ENCODE measurements at regions not wholly inside any gene's neighbourhood (a gene's known extent, or its start where the extent isn't known, plus 50 kb on each side); places are given as distances from the start of the nearest gene placed in this dataset.

DNA sequence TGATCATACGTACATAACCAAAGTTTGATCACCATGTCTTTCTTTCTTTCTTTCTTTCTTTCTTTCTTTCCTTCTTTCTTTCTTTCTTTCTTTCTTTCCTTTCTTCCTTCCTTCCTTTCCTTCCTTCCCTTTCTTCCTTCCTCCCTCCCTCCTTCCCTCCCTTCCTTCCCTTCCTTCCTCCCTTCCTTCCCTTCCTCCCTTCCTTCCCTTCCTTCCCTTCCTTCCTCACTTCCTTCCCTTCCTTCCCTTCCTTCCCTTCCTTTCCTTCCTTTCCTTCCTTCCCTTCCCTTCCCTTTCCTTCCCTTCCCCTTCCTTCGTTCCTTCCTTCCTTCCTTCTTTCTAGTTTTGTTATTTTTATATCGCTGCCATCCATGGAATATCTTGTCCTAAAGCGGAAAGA lies 406.7 kb upstream of the DDX18 start:
- no peaks in the 10 kb centered on the region for H3K9me3 ChIP-seq

DNA sequence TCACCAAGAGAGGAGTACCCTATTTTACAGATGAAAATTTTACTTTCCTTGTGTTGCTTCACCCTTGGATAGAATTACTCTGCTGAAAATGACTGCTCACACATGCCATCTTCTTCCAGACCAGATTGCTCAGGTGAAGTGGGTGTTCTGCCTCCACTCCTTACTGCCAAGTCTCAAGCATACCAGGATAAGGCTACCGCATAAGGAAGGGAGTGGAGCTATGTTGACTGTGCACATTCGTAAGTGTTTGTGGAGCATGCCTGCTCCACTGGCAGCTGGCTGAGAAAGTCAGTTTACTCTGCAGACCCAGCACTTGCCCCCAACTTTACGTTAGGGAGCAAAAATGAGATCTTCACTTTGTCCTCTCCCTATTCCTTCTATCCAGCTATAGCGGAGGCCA lies 405.0 kb upstream of the DDX18 start:
- H3K36me3 ChIP-seq: no peaks in the 10 kb centered on the region
- DNase-seq (ENCODE audit: low spot score): no peak
- H3K4me3 ChIP-seq: no peak overlapping the region
- no peaks in the 10 kb centered on the region for H3K27me3 ChIP-seq (replicated peaks; ENCODE audit: insufficient read depth)
- intact Hi-C loops (cut with DNase I): no loop called here
- TF ChIP-seq, protein P1, sequence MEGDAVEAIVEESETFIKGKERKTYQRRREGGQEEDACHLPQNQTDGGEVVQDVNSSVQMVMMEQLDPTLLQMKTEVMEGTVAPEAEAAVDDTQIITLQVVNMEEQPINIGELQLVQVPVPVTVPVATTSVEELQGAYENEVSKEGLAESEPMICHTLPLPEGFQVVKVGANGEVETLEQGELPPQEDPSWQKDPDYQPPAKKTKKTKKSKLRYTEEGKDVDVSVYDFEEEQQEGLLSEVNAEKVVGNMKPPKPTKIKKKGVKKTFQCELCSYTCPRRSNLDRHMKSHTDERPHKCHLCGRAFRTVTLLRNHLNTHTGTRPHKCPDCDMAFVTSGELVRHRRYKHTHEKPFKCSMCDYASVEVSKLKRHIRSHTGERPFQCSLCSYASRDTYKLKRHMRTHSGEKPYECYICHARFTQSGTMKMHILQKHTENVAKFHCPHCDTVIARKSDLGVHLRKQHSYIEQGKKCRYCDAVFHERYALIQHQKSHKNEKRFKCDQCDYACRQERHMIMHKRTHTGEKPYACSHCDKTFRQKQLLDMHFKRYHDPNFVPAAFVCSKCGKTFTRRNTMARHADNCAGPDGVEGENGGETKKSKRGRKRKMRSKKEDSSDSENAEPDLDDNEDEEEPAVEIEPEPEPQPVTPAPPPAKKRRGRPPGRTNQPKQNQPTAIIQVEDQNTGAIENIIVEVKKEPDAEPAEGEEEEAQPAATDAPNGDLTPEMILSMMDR (IDR thresholded peaks at IDR 0.05): no peak
- TF ChIP-seq POLR2AphosphoS5 (IDR thresholded peaks at IDR 0.05): no peak
- TF ChIP-seq POLR2A (IDR thresholded peaks at IDR 0.05): no peak
- H3K9me3 ChIP-seq: no peaks in the 10 kb centered on the region
- no peak overlapping the region for H3K27ac ChIP-seq
- H3K4me1 ChIP-seq (replicated peaks): no peaks in the 10 kb centered on the region
- WGBS: 86% methylated on average over 4 of the region's 4 CpGs

More for the DNA sequence above, 406.7 kb upstream of the DDX18 start:
- Histone ChIP-seq H3K36me3 (no peaks in the 10 kb centered on the region), H3K27ac (no peak overlapping the region), H3K27me3 (replicated peaks; ENCODE audit: insufficient read depth) (no peaks in the 10 kb centered on the region), H3K4me3 (no peak overlapping the region), H3K4me1 (replicated peaks) (no peaks in the 10 kb centered on the region)
- DNase-seq (ENCODE audit: low spot score): no peak
- intact Hi-C loops (cut with DNase I): no loop called here
- 72% methylated on average over 4 of the region's 4 CpGs for WGBS
- TF ChIP-seq POLR2A (IDR thresholded peaks at IDR 0.05): no peak
- TF ChIP-seq POLR2AphosphoS5 (IDR thresholded peaks at IDR 0.05): no peak
- TF ChIP-seq, protein P1 (IDR thresholded peaks at IDR 0.05): no peak

DNA sequence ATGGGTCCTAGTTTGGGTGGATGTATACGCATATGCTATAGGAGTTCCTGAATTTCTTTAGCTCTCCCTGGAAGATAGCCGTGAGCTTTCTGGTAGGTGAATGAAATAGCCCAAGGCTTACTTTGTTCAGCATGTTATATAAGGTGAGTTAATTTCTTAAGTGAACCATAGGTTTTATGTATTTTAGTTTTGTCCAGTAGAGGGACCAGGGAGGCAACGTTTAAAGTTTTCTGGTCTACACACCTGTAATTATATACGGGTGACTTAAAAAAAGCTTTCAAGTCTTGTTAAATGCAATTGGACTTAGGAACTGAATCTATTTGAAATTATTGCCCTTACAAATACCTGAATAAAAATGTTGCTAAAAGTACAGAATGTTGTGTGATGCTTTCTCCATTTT lies 402.5 kb upstream of the DDX18 start:
- H3K4me1 ChIP-seq (replicated peaks): no peaks in the 10 kb centered on the region
- intact Hi-C loops (cut with DNase I): no loop called here
- TF ChIP-seq POLR2AphosphoS5 (IDR thresholded peaks at IDR 0.05) (no peak), POLR2A (IDR thresholded peaks at IDR 0.05) (no peak)
- TF ChIP-seq, protein P1 (IDR thresholded peaks at IDR 0.05): no peak
- no peak overlapping the region for H3K4me3 ChIP-seq
- H3K9me3 ChIP-seq: no peaks in the 10 kb centered on the region
- 40% methylated on average over 4 of the region's 4 CpGs for WGBS
- DNase-seq (ENCODE audit: low spot score): no peak
- H3K36me3 ChIP-seq: no peaks in the 10 kb centered on the region
- H3K27ac ChIP-seq: no peak overlapping the region
- H3K27me3 ChIP-seq (replicated peaks; ENCODE audit: insufficient read depth): no peaks in the 10 kb centered on the region

DNA sequence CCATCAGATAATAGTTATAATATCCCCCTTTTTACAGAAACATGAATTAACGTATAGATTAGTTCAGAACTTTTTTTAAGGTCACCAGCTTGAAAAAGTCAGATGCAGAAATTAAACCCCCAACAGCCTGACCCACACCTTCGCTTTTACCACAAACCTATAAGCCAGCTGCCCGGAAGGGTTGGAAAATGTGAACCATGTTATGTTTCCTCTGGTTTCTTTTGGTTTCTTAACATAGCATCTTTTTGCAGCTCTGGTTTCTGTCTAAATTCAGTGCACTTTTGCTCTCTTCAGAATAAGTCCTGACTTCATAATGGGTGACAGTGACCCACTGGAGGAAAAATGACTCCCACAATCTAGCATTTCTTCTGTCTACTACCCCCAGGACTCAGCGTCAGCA lies 381.7 kb upstream of the DDX18 start:
- WGBS: 64% methylated on average over 4 of the region's 4 CpGs
- Histone ChIP-seq H3K36me3 (no peaks in the 10 kb centered on the region), H3K27me3 (replicated peaks; ENCODE audit: insufficient read depth) (no peaks in the 10 kb centered on the region), H3K4me1 (replicated peaks) (no peaks in the 10 kb centered on the region), H3K9me3 (no peaks in the 10 kb centered on the region), H3K27ac (no peak overlapping the region), H3K4me3 (no peak overlapping the region)
- intact Hi-C loops (cut with DNase I): no loop called here
- TF ChIP-seq POLR2AphosphoS5 (IDR thresholded peaks at IDR 0.05): no peak
- no peak for TF ChIP-seq POLR2A (IDR thresholded peaks at IDR 0.05)
- TF ChIP-seq, protein P1 (IDR thresholded peaks at IDR 0.05): no peak
- no peak for DNase-seq (ENCODE audit: low spot score)

DNA sequence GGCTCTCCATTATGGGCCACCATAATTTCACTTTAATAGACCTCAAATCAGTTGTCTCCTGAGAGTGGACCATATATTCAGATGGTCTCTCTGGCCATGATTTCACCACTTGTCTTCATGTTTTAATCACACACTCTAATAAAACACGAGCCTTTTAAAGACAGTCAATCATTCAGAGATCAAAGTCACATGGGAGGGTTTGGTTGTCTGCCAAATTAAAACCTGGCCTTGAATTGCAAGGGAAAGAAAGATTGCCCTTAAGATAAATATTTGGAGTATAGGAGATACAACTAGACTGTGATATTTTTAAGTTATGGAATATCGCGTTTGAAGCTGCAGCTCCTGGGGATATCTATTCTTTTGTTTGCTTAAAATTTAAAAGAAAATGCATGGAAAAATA lies 377.8 kb upstream of the DDX18 start:
- DNase-seq (ENCODE audit: low spot score): no peak
- H3K9me3 ChIP-seq: no peaks in the 10 kb centered on the region
- no peaks in the 10 kb centered on the region for H3K27me3 ChIP-seq (replicated peaks; ENCODE audit: insufficient read depth)
- no peaks in the 10 kb centered on the region for H3K36me3 ChIP-seq
- H3K4me1 ChIP-seq (replicated peaks): no peaks in the 10 kb centered on the region
- no peak for TF ChIP-seq POLR2AphosphoS5 (IDR thresholded peaks at IDR 0.05)
- TF ChIP-seq POLR2A (IDR thresholded peaks at IDR 0.05): no peak
- TF ChIP-seq, protein P1 (IDR thresholded peaks at IDR 0.05): no peak
- WGBS: 14% methylated on average over 3 of the region's 3 CpGs
- intact Hi-C loops (cut with DNase I): no loop called here
- H3K27ac ChIP-seq: no peak overlapping the region
- H3K4me3 ChIP-seq: no peak overlapping the region
